HG03469 (cell line): ENCODE measurements at regions not wholly inside any gene's neighbourhood (a gene's known extent, or its start where the extent isn't known, plus 50 kb on each side); places are given as distances from the start of the nearest gene placed in this dataset.
"Not testable (repeated sequence)": the region's sequence is repeated elsewhere in the genome, so short reads cannot be mapped to it uniquely, and the experiment has no call there.

Experiments
- ATAC-seq: cut with Tn5 transposase; IDR thresholded peaks from one replicate; pipeline ENCODE4 v1.9.1; 2021; ENCODE audit warnings: mild to moderate bottlenecking, moderate library complexity, moderate number of reproducible peaks; ENCODE audit not compliant: unreplicated experiment

GRCh38 chr6:85995339-85996033 lies 352.8 kb upstream of the SYNCRIP start:
- ATAC-seq, result no peak

DNA sequence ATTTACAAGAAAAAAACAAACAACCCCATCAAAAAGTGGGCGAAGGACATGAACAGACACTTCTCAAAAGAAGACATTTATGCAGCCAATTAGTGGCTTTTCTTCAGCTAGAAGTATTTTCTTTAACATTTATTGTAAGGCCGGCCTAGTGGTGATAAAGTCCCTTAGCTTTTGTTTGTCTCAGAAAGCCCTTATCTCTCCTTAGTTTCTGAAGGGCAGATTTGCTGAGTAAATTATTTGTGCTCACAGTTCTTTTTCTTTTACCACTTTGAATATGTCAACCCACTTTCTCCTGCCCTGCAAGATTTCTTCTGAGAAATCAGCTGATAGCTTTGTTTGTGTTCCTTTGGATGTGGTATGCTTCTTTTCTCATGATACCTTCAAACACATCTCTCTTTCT lies 344.0 kb upstream of the SYNCRIP start:
- ATAC-seq, result no peak

GRCh38 chr6:85983032-85983659 lies 340.5 kb upstream of the SYNCRIP start:
- no peak for ATAC-seq

GRCh38 chr6:85977661-85978060 lies 335.0 kb upstream of the SYNCRIP start:
- no peak for ATAC-seq

GRCh38 chr6:85975957-85976356 lies 333.3 kb upstream of the SYNCRIP start:
- ATAC-seq, result peak; percentile 79

DNA sequence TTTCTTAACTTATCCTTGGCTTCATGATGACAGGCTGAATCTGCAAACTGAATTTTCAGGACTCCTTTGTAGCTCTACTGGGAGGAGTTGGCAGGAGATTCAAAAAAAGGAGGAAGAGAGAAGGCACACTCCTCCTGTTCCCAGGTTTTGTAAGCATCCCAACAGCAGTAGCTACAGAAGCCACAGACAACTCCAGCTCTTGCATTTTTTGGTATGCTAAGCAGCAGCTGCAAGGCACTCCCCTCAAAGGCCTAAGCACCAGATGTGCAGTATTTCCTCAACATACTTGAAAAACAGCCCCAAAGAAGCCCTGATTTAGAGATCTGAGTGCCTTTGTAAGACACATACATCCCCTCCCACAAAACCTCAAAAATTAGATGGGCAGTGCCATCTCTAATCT lies 328.6 kb upstream of the SYNCRIP start:
- ATAC-seq, result no peak

DNA sequence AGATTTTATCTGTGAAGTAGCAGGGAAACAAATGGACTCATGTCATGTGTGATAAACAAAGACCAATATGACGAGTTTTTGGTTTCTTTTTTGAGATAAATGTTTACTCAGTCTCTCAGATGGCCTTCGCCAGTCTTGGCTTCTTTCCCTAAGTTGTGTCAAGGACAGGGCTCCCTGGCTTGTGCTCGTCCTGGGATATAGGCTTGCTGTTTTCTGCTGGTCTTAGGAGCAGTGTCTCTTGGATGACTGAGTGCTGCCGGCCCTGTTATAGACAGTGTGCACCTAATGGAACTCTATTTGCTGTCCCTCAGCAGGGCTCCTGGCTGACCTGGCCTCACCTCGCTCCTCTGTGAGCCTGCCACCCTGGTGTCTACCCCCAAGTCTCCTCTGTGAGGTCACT lies 324.1 kb upstream of the SYNCRIP start:
- no peak for ATAC-seq

DNA sequence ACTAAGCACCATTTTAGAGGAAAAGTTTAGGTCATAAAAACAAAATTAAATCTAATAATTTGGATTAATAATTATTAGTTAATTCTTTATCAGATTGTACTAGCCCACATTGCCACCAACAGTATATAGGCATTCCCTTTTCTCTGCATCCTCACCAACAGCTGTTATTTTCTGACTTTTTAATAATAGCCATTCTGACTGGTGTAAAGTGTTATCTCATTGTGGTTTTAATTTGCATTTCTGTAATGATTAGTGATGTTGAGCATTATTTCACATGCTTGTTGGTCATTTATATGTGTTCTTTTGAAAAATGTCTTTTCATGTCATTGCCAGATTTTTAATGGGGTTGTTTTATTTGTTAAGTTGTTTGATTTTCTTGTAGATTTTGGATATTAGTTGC lies 319.1 kb upstream of the SYNCRIP start:
- ATAC-seq, result no peak

GRCh38 chr6:85961125-85961524 lies 318.4 kb upstream of the SYNCRIP start:
- no peak for ATAC-seq

DNA sequence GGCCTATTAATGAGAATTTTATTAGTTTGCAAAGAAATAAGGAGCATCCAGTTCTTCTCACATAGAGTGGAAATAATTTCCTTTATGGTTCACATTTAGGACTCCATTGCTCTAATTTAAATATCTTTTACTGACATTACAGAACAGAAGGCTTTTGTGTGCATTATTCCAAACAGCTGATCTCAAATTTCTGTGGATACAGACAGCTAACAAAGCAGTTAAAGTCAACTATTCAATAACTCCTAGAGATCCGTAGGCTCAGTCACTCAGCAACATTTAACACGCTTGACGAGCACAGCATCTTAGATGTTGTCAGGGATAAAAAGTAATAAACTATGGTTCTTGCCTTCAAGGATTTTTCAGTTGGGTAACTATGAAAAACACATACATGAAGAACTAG lies 305.8 kb upstream of the SYNCRIP start:
- no peak for ATAC-seq

GRCh38 chr6:85945459-85946185 lies 302.9 kb upstream of the SYNCRIP start:
- ATAC-seq, result no peak

GRCh38 chr6:85944776-85945175 lies 302.1 kb upstream of the SYNCRIP start:
- no peak for ATAC-seq

DNA sequence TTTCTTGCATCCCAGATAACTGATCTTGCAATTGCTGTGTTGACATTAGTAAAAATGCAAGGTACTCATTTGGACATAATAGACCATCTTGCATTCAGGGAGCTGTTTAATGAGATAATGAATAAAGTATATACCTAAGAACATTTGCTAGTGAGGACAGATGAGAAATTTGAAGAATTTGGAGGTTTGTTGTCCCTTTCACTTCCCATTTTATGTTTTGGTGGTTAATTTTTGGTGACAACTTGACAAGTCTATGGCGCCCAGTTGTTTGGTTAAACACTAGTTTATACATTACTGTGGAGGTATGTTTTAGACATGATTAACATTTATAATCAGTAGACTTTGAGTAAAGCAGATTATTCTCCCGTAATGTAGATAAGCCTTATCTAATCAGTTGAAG lies 300.2 kb upstream of the SYNCRIP start:
- no peak for ATAC-seq

- ATAC-seq, result no peak
Observed at GRCh38 chr6:85936916-85937315, 294.2 kb upstream of the SYNCRIP start.

DNA sequence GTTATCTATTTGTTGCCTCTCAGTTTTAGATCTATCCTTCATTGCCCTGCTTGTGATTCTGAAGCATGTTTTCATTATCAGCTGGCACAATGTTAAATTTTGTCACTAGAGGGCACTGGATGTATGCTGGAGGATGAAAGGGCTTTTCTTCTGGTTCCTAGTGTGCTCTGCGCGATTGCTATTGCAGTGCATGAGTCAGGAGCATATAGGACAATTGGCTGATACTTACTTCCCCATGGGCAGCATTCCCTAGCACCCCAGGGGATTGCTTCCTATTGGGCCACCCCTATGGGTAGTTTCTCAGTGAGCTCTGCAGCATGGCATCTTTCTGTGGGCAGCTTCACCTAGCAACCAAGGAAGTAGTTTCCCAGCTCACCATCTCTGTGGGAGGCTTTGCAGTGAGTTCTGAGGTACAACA lies 280.3 kb upstream of the SYNCRIP start:
- ATAC-seq, result peak; percentile 87

DNA sequence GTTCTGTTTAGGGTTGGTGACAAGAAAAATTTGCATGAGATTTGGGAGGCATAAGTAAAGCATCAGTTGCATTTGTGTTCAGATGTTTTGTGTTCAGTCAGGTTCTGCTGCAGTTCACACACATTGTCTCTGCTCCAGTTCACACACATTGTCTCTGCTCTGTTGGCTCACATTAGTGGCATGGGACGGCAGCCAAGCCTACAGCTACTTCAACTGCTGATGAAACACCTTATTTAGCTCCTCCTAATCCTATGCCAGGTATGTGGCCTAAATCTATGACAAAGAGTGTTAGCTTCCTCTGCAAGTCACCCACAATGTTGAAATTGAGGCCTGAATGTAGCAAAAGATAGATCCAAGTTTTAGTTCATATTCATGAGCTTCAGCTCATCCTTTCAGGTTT lies 278.1 kb upstream of the SYNCRIP start:
- ATAC-seq, result no peak

DNA sequence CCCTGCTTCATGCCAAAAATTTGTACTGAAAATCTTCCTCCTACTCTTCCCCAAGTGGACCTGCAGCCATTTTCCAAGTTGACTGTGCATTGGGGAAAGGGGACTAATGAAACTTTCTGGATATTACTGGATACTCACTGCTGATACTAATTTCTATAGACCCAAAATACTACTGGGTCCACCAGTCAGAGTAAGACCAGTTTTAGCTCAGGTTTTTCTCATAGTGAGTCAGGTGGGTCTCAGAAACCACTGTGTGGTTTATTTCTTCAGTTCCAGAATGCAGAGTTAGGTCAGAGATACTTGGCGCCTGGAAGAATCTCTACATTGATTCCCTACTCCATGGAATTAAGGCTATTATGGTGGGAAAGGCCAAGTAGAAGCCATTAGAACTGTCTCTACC lies 274.8 kb upstream of the SYNCRIP start:
- ATAC-seq, result no peak

- ATAC-seq, result no peak
Observed at GRCh38 chr6:85913001-85913400, 270.3 kb upstream of the SYNCRIP start.

GRCh38 chr6:85912582-85912981 lies 269.9 kb upstream of the SYNCRIP start:
- no peak for ATAC-seq

GRCh38 chr6:85911067-85911466 lies 268.4 kb upstream of the SYNCRIP start:
- no peak for ATAC-seq

DNA sequence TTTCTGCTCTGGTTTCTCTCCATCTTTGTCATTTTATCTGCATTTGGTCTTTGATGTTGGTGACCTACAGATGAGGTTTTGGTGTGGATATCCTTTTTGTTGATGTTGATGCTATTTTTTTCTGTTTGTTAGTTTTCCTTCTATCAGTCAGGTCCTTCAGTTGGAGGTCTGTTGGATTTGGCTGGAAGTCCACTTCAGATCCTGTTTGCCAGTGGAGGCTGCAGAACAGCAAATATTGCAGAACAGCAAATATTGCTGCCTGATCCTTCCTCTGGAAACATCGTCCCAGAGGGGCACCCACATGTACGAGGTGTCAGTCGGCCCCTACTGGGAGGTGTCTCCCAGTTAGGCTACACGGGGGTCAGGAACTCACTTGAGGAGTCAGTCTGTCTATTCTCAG lies 265.4 kb upstream of the SYNCRIP start:
- ATAC-seq, result not testable (repeated sequence)

DNA sequence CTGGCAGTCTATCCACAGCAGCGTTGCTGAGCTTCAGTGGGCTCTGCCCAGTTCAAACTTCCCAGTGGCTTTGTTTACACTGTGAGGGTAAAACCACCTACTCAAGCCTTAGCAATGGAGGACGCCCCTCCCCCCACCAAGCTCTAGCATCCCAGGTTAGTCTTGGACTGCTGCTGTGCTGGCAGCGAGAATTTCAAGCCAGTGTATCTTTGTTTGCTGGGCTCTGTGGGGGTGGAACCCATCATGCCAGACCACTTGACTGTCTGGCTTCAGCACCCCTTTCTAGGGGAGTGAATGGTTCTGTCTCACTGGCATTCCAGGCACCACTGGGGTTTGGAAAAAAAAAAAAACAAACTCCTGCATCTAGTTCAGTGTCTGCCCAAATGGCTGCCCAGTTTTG lies 249.7 kb upstream of the SYNCRIP start:
- ATAC-seq, result no peak
